AG04450 (cell line): ENCODE measurements at regions not wholly inside any gene's neighbourhood (a gene's known extent, or its start where the extent isn't known, plus 50 kb on each side); places are given as distances from the start of the nearest gene placed in this dataset.

Experiments
- CTCF ChIA-PET: fragments of 300-600, 350-600 bp; formaldehyde crosslinking; extraction: SDS; loops from one replicate; lab custom pipeline; 2022; ENCODE audit warnings: antibody characterized with exemption, inconsistent platforms; lab: Charles Lee
- POLR2A ChIA-PET: fragments of 350-600 bp; formaldehyde crosslinking; extraction: SDS; loops from one replicate; lab custom pipeline; 2021; ENCODE audit warnings: antibody characterized with exemption, inconsistent platforms; lab: Yijun Ruan, JAX
- DNase-seq: peaks from one replicate; pipeline ENCODE4 v3.0.0-alpha.2; 2011; ENCODE audit warnings: low read depth, low spot score
- H3K27ac ChIP-seq: one replicate; pipeline ENCODE4 v1.5.1; 2012; ENCODE audit warnings: low read depth, low read length, control low read depth
- H3K27me3 ChIP-seq: one replicate; pipeline ENCODE4 v1.6.0; 2012; ENCODE audit warnings: low read length; ENCODE audit not compliant: control insufficient read depth, insufficient read depth
- H3K4me3 ChIP-seq: 2 replicates; pipeline ENCODE4 v1.5.1; 2011; ENCODE audit warnings: mild to moderate bottlenecking, low read depth, low read length, control low read depth
- H3K9me3 ChIP-seq: 2 replicates; pipeline ENCODE4 v1.5.1; 2012; ENCODE audit warnings: low read length; ENCODE audit not compliant: control insufficient read depth, insufficient read depth
- TF ChIP-seq, protein P1 (sequence below): IDR thresholded peaks from 2 replicates; pipeline ENCODE4 v1.5.1; 2011; ENCODE audit warnings: low read depth, low read length, control low read depth, inconsistent platforms

DNA sequence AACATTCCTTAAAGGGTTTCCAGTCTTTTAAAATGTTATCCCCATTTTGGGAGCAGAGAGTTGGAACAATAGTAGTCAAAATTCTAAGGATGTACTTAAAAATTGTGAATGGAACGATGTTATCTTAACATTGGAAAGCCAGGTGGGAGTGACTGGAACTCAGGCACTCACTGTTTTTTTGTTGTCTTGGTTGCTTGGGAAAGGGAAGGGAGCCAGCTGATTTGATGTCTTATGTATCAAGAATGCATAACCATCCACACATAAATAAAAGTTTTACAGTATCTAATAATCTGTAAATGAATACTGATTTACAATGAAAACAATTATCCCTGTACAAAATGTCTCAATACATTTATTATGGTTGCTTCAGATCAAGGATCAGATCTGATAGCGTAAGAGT, 88.7 kb downstream of the SLC10A2 start:
- TF ChIP-seq, protein P1, sequence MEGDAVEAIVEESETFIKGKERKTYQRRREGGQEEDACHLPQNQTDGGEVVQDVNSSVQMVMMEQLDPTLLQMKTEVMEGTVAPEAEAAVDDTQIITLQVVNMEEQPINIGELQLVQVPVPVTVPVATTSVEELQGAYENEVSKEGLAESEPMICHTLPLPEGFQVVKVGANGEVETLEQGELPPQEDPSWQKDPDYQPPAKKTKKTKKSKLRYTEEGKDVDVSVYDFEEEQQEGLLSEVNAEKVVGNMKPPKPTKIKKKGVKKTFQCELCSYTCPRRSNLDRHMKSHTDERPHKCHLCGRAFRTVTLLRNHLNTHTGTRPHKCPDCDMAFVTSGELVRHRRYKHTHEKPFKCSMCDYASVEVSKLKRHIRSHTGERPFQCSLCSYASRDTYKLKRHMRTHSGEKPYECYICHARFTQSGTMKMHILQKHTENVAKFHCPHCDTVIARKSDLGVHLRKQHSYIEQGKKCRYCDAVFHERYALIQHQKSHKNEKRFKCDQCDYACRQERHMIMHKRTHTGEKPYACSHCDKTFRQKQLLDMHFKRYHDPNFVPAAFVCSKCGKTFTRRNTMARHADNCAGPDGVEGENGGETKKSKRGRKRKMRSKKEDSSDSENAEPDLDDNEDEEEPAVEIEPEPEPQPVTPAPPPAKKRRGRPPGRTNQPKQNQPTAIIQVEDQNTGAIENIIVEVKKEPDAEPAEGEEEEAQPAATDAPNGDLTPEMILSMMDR: no peak
- Histone ChIP-seq H3K27ac (no peak overlapping the region), H3K4me3 (no peak overlapping the region), H3K9me3 (peaks cover 3% of the 10 kb centered on the region; the same call in 1 of the 2 replicates), H3K27me3 (no peaks in the 10 kb centered on the region)
- ChIA-PET CTCF (no interaction called here), POLR2A (no interaction called here)
- no peak for DNase-seq

DNA sequence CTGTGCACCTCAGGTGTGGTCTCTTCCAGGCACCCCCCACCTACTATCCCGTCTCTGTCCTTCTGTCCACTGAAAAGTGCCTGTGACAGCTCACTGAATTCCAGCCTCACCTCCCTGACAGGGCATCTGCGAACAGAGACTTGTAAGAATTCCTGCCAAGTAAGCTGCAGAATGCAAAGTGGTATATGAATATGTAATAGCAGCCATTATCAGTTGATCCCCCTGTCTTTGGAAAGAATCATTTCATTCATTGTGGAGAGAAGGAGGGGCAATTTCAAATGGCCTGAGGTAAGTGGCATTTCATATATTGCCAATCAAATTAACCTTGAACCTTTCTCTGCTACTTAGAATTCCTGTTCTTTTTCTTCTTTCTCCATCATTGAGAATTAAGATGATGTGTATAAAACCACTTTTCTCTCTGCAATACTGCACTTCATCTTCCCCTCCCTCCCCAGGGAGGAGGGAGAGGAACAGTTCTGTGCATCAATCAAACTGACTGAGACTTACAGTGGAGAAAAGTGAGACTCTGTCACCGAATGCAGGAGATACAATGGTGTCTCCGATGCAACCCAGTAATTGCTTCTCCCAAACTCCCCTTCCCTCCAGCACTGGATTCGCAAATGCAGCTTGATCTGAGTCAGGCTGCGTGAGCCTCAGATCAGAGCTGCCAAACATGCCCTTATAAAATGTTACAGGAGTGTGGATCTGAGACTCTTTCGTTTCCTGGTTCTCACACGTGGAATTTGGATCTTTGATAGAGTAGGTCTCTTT, 91.7 kb downstream of the SLC10A2 start:
- CTCF ChIA-PET: no interaction called here
- POLR2A ChIA-PET: no interaction called here
- Histone ChIP-seq H3K27me3 (no peaks in the 10 kb centered on the region), H3K9me3 (peaks cover 3% of the 10 kb centered on the region; the same call in 1 of the 2 replicates), H3K27ac (no peak overlapping the region), H3K4me3 (no peak overlapping the region)
- TF ChIP-seq, protein P1: no peak
- DNase-seq: no peak

DNA sequence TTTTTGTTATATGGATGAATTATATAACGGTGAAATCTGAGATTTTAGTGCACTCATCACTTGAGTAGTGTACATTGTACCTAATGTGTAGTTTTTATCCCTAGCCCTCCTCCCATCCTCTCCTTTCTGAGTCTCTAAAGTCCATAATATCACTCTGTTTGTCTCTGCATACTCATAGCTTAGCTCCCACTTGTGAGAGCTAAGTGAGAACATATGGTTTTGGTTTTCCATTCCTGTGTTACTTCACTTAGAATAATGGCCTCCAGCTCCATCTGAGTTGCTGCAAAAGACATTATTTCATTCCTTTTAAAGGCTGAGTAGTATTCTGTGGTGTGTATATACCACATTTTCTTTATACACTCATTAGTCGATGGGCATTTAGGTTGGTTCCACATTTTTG, 94.0 kb downstream of the SLC10A2 start:
- no peak overlapping the region for H3K4me3 ChIP-seq
- TF ChIP-seq, protein P1: no peak
- DNase-seq: no peak
- CTCF ChIA-PET: interaction anchor here (0.6 kb wide), 1 partner anchor 825 kb away, joined by 3 read pairs; no protein-coding TSS in a partner anchor
- POLR2A ChIA-PET: no interaction called here
- no peak overlapping the region for H3K27ac ChIP-seq
- peaks cover 3% of the 10 kb centered on the region; the same call in 1 of the 2 replicates for H3K9me3 ChIP-seq
- no peaks in the 10 kb centered on the region for H3K27me3 ChIP-seq

DNA sequence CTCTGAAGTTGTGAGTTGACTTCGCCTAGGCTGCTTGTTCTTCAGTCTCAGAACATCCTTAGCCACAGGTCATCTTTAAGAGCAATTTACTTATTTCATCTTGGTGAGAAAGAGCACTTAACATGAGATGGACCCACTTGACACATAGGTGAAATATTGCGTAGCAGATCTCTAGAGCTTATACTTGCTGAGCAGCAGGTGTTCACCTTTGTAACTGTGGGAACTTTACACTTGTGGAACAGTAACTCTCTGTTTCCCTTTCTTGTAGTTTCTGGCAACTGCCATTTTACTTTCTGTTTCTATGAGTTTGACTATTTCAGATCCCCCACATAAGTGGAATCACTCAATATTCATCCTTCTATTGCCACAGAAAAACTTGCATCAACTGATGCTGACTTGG, 95.7 kb downstream of the SLC10A2 start:
- no peak for DNase-seq
- ChIA-PET CTCF (no interaction called here), POLR2A (no interaction called here)

More for the DNA sequence above, 95.7 kb downstream of the SLC10A2 start:
- no peaks in the 10 kb centered on the region for H3K27me3 ChIP-seq
- H3K9me3 ChIP-seq: peaks cover 3% of the 10 kb centered on the region; the same call in 1 of the 2 replicates
- H3K4me3 ChIP-seq: no peak overlapping the region
- TF ChIP-seq, protein P1: no peak
- H3K27ac ChIP-seq: no peak overlapping the region
